ENCODE measurements at regions not wholly inside any gene's neighbourhood (a gene's known extent, or its start where the extent isn't known, plus 50 kb on each side); places are given as distances from the start of the nearest gene placed in this dataset.
A peak's percentile ranks its signal among the peaks of the same experiment; 100 is the strongest.
"Not testable (repeated sequence)": the region's sequence is repeated elsewhere in the genome, so short reads cannot be mapped to it uniquely, and the experiment has no call there.

DNA sequence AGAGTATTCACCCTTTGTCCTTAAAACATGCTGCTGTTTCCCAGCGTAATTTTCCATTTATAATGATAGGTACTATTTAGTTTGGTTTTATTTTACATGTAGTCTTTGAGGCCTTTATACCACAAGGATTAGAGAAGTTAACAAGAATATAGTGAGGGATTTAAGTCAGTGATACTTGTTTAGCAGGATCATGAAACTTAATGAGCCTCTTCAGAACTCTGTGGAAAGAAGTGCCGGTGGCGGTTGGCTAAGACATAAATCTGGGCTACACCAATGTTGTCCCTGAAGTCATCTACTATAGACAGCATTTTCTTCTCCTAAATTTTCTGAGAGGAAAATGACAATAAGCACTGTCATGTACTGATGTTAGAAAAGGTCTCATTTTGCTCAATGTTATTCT, 1226.0 kb upstream of the SEL1L start:
- DNase-seq, result no peak

DNA sequence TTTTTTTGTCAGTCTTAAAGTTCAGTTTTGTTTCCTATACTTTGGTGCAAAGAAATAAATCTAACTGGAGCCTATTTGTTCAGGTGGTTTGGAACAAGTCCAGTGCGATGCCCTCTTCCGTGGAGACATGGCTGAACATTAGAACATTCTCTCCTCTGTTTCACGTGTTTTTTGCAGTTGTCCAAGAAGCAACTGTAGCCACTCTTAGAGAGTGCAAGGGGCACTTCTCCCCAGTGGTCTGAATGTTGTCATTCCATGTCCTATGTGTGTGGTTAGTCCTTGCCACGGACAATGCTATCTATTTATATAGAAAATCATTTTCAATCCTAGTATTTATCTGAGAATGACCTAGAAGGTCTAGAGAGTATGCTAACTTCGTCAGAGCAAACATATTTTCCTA, 1232.5 kb upstream of the SEL1L start:
- DNase-seq, result no peak

DNA sequence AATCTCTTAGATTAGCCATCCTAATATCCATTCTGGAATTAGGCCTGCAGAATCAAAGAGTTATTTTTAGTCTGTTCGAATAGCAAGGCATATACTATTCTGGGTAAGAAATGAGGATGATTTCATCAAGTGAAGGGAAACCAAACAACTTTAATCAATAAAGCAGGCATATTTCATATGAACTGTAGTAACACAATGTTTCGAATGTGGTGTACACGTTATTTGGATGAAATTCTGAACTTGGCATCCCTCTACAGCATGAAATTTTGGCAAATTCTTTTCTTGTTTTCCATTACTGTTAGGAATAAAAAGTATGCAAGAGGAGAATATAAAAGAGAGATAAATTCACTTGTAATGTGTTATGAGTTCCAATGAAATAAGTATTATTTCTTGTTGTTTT, 1233.3 kb upstream of the SEL1L start:
- no peak for DNase-seq

DNA sequence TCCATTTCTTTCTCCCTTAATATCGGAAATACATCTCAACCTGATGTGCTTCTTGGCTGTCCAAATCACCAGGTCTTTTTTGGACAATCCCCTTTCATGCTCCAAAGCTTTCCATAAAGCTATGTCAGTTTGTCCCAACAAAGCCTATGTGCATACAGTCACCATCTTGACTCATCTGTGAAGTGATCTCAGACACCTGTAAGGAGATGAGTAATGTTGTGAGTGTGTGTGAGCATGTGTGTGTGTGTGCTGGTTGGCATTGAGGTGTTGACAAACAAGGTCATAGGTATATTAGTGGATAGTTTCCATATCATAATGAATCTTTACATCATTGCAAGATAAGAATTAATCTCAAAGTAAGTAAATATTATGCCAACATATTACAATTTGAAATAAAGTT, 1243.3 kb upstream of the SEL1L start:
- no peak for DNase-seq

DNA sequence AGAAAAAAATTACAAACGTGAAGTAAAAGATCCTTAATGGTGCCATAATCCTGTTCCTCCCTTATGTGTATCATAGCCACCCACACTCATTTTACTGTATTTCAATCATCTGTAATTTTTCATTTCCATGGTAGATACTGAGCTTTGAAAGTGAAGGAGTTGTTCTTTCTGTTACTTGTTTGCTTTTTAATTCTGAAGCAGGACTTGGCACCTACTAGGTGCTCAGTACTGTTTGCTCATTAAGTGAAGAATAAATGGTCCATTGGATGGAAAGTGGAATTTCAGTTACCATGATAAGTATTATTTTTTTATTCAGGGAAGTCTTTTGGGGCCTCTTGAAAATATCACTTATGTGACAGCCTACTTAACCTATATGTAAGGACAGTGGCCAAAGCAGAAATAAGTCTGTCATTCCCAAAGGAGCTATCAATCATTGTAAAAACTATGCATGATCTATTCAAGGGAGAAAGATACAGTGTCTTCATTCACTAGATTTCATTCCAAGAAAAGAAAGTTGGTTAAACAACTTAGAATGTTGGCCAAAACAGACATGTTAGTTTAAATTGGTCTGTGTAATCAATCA, 1244.4 kb upstream of the SEL1L start:
- no peak for DNase-seq

DNA sequence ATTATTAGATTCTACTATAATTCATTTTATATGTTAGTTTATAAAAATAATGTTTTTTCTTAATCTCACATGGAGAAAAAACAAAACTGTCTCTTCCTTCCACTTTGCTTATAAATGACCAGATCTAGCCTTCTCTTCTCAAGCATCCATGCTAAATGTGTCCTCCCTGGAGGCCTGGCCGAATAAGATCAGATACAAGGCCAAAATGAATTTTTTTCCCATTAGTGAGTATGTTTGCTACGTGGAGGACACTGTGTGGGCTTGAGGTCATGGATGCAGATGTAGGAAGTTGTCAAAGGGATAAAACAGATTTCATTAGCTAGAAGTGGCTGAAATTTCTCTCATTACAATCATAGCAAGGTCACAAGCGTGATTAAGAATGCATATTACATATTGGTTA, 1244.9 kb upstream of the SEL1L start:
- no peak for DNase-seq

DNA sequence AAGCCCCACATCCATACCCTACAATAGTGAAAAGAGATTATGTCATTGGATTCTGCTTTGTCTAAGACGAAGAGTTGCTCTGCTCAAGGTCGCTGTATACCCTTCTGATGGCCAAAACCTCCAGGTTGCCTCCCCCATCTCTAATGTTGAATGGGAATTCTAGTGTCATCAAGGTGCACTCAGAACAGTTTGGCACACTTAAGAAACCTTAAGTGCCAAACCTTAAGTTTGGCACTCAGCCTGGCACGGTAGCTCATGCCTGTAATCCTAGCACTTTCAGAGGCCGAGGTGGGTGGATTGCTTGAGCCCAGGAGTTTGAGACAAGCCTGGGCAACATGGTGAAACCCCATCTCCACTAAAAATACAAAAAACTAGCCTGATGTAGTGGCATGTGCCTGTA, 1245.6 kb upstream of the SEL1L start:
- DNase-seq, result no peak

DNA sequence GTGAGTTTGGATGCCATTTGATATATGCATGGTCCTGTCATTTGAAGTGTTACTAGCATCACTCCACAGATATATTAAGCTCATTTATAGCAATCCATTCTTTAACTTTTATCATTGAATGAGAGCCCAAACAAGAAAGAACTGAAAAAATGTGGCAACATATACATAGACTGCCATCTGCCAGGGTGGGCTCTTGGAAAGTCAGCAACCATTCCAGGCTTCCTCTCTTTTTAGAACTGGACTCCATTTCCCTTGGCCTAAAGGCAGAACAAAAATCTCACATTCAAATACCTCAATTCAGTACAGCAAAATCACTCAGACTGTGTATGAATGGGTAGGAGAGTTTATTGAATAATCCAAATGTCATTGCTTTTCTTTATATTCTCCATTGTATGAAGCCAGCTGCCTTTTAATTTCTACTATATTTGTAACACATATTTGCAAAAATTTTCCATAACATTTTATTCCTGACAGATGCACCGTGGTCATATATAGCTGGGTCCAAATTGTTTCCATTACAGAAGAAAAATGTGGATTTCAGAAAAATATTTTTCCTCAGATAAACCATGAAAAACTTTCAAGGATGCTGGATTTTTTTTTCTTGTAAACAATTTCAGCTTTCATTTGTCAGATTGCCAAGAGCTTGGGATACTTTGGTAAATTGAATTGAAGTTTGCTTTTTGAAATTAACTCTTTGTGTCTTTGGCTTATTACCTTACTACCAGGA, 1252.3 kb upstream of the SEL1L start:
- DNase-seq, result no peak

DNA sequence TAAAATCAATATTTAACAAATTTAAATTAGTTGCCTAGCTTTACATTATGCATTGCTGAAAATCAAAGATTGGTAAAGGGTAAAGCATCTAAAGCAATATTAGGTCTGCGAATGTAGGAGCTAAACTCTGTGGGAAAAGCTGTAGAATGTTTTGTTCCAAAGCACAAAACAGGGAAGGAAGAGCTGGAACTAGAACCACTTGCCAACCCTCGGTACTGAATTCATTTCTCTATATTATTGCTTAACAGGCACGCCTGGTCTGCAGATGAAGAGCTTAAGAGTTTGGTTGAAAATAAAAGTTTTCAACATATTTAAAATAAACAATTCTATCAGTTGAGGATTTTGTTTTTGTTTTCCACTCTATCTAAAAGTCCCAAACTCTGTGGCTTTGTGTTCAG, 1252.8 kb upstream of the SEL1L start:
- no peak for DNase-seq

DNA sequence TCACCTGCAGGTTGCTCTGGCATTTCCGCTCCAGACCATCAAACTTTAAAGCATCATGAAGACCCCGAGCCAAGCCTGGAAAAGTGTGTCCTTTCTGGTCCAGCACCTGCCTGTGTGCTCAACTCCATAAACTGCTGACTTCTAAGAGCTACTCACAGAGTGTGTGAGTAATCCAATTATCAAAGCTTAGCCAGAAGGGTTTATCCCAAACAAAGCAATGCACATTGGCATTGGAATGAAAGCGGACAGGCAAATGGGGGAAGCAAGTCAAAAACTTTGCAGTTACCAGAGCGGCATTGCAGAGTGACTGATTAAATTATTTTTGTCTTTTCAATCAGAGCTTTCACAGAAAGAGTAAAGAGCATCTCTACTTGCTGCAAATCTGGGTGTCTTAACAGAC, 1262.4 kb upstream of the SEL1L start:
- DNase-seq, result no peak

DNA sequence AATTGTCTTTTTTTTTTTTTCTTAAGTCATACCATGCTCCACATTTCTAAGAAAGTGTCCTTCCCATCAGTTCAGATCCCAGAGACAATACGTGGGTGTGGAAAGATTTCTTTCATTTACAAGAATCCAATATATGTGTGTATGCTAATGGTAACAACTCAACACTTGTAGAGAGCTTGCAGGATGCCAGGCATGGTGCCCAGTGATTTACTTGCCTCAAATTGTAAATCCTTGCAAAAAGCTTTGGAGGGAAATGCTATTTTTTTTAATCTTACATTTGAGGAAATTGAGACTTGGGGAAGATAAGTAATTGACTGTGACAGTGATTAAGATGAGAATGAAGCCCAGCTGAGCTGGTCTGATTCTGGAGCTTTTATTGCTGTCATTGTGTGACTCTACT, 1264.6 kb upstream of the SEL1L start:
- DNase-seq, result no peak

DNA sequence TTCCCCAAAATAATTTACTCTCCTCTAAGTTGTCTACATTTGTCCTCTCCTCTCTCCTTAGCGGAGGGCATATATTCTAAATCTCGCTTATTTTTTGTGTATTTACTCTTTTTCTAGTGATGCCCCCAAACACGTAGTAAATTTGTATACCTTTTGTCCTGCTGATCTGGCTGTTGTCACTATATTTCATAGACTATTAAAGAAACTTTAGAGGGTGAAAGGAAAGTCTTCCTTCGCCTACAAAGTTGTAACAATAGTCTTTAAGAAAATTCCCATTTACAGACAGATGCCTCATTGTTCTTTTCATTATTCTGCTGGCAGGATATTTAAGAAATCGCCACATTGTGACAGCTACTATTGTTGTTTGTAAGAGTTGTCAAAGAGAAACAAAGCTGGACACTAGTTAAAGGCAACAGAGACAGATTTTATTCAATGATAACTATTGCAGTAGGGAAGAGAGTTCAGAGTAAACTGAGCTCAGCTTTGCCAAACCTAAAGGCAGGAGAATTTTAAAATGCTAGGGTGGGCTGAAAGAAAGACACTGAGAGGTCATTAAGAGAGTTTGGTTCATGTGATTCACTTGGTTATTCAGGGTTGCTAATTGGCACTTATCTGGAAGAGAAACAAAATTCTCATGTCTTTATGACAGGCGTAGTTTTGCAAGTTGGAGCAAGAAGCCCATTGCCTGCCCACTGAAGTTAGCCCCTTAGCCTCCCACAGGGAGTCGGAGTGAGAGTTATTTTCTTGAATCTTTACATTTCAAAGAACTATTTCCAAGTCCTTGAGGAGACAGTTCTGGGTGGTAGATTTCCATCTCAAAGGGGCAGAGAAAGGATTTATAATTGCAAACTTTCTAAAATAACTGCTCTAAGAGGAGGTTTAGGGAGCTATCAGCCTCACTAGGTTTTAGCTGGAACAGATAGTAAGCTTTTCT, 1272.5 kb upstream of the SEL1L start:
- DNase-seq, result no peak

DNA sequence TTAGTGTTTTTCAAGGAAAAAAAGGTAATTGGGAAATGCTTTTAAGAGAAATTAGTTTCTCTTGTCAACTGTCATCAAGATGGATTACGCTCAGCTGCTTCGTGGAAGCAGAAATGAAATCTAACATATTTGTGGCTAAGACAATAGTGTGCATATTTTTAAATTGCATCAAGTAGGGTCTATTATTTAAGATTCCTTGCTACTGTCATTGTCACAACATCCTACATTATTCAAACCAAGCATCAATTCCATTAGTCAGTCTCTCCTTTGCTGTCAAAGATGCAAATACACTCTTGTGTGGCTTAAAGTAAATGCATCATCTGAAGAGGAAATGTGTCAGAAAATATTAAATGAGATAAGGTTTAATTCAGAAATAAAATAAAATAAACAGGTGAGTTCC, 1277.6 kb upstream of the SEL1L start:
- no peak for DNase-seq

DNA sequence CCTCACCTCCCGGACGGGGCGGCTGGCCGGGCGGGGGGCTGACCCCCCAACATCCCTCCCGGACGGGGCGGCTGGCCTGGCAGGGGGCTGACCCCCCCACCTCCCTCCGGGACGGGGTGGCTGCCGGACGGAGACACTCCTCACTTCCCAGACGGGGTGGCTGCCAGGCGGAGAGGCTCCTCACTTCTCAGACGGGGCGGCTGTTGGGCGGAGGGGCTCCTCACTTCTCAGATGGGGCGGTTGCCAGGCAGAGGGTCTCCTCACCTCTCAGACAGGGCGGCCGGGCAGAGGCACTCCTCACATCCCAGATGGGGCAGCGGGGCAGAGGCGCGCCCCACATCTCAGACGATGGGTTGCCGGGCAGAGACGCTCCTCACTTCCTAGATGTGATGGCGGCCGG, 1280.7 kb upstream of the SEL1L start:
- not testable (repeated sequence) for DNase-seq

DNA sequence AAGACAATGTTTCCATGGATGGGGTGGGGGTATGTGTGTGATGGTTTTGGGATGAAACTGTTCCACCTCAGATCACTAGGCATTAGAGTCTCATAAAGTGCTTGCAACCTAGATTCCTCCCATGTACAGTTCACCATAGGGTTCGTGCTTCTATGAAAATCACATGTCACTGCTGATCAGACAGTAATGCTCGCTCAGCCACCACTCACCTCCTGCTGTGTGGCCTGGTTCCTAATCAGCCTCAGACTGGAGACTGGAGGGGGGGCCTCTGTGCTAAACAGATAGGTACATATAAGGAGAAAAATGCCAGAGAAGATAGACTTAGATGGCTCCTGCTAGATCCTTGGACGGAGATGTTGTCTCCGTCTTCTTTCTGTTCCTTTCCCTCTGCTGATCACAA, 1296.9 kb upstream of the SEL1L start:
- DNase-seq, result no peak

DNA sequence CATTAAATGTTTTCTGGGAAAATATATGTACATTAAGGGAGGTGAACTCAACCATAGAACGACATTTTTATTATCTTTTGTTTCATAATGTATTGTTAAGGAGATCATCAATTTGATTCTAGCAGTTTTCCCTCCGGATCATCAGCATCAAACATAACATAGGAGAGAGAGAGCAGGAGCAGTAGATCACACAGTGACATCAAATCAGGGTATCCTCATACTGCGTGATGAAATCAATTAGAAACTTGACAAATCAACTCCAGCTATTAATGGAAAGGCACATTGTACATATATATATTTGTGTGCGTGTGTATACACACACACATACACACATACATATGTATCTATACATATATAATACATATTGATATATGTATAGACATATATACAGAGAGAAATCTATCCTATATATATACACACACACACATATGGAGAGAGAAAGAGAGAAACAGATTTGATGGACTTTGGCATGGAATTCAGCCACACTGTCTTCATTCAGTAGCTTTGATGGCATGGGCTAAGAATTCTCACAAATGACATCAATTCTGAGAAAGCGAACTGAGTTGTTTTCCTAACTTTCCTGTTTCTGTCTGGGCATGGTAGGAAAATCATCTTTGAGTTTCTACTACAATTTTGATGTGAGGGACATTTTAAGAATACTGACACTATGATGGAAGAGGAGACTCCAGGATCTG, 1302.8 kb upstream of the SEL1L start:
- no peak for DNase-seq

DNA sequence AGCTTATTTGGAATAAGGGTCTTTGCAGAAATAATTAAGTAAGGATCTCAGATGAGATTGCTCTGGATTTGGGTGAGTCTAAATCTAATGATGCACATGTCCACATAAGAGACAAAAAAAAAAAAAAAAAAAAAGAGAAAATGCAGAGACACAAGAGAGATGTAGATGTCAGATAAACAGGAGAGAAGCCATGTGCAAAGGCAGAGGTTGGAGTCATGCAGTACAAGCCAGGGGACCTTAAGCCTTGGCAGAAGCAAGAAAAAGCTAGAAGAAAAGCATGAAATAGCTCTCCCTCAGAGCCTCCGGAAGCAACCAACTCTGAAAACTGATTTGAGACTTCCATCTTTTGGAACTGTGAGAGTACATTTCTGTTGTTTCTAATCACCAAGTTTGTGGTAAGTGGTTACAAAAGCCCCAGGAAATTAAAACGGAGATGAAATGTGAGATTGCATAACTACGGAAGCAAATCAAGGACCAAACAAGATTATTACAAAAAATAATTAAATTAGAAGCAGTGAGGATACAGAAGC, 1304.0 kb upstream of the SEL1L start:
- DNase-seq, result no peak

DNA sequence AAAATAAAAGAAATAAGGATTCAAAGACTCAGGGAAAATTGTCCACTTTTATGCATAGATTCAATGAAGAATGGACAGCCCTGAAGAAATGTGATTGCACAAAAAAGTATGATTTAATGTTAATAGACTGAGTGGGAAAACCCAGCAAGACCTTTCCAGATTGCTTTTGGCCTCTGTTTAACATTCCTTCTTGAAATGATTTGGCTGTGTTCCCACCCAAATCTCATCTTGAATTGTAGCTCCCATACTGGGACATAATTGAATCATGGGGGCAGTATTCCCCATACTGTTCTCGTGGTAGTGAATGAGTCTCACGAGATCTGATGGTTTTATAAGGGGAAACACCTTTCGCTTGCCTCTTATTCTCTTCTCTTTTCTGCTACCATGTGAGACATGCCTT, 1316.9 kb upstream of the SEL1L start:
- DNase-seq, result no peak

DNA sequence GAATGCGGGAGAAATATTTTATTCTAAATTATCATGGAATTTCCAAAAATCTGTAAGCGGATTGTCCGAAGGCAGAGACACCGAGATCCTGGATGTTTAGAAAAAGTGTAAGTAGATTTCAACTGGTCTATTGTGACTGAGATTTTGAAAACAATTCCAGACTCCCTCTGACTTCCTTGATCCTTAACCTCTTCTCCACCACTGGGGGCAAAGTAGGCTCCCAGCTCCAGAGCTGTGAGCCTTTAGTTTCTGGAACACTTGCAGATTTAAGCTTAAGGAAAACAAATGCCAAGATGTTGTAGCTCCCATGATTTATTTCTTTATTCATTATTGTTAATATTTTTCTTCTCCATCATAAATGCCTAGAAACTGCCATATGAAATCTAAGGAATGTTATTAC, 1320.5 kb upstream of the SEL1L start:
- DNase-seq, result no peak

DNA sequence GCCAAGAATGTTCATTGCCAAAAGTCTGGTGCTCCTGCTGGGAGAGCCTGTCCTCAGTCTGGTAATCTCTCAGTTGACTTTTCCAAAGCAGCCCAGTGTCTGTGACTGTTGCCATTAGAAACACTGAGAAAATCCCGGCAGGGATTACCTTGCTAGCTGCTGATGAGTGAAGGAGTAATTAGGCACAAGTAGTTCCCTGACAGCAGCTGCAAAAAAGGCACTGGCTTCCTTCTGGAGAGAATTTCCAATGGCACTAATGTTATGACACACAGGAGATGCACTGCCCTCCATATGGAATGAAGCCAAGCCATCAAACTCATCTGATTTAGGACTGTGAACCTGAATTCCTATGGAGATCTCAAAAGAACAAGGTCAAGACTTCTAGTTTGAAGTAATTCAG, 1321.2 kb upstream of the SEL1L start:
- no peak for DNase-seq

DNA sequence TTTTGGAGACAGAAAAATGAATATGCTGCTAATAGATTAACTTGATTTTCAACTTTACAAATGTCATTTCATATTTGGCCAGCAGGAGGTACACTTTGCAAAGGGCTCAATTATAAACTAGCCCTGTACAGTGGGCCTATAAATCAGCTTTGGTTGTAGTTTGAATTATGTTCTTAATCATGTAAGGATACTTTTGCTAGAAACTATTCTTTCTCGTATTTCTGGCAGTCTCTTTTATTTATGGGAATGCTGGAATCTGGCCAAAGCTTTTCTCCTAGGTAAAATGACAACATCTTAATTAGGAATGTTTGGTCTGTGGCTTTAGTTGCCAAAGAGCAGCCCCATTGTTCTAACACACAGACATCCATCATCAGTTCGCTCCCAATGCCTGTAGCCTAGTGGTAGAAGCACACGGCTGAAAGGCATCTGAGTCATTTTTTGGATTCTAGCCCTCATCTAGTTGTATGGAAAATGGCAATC, 1322.3 kb upstream of the SEL1L start:
- no peak for DNase-seq

DNA sequence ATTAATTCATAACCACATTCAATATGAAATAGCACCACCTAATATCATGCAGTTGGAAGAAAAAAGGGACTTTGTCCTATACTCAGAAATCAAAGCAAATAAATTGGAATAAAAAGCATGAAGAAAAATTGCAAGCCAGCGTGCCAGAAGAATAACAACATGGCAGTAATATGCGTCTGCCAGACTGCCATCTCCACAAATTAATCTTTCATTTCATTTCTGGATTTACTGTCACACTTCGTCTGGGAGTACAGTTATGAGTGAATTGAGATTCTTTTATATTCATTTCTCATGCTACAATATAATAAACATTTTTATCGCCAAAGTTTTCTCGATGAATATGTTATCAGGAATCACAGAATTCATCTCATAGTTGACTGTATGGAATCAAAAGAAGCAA, 1327.7 kb upstream of the SEL1L start:
- DNase-seq, result no peak

DNA sequence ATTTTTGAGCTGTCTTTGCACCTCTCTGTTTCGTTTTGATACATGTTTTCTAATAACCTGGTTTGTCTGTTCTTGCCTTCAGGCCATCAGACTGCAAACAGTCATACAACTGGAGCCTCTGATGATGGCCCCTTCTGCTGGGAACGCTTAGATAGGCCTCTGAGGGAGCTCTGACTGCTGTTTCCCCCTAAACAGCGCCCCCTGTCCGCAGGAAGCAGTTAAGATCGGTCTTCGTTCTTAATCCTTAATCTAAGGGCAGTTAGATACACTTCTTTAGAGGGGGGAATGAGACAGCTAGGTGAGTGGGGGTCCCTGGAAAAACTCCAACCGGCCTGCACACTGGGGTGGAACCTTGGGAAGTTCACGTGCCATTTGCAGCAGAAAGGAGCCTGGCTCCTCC, 1338.8 kb upstream of the SEL1L start:
- peak; percentile 8 for DNase-seq

Measured in GDM1 (cell line).